Kidney (tissue), 13 donors: ENCODE measurements at regions not wholly inside any gene's neighbourhood (a gene's known extent, or its start where the extent isn't known, plus 50 kb on each side); places are given as distances from the start of the nearest gene placed in this dataset.

Experiments
- DNase-seq, 5 donors: peaks; one replicate each; pipeline ENCODE4 v3.0.0-alpha.2; 2013 to 2020
- FAIRE-seq: peaks from 2 replicates; lab custom pipeline; 2012; peaks lifted over from hg19 to GRCh38; lab: Jason Lieb, UNC
- H3K27ac ChIP-seq, 2 donors: one replicate each; pipeline ENCODE4 v1.7.0; 2013; ENCODE audit warnings: low read depth in 2 of 2, low read length in 2 of 2, inconsistent platforms in 1 of 2
- H3K27me3 ChIP-seq: one replicate; pipeline ENCODE4 v1.7.1; 2013; ENCODE audit warnings: low read length, inconsistent platforms; ENCODE audit not compliant: control insufficient read depth, insufficient read depth
- H3K36me3 ChIP-seq, 3 donors: one replicate each; pipeline versions ENCODE4 v1.7.0 to v1.7.1; 2013; ENCODE audit warnings: low read length in 3 of 3, control low read depth in 1 of 3, inconsistent platforms in 1 of 3; ENCODE audit not compliant: insufficient read depth in 3 of 3, control insufficient read depth in 2 of 3
- H3K4me1 ChIP-seq, 3 donors: one replicate each; pipeline versions ENCODE4 v1.7.0 to v1.7.1; 2013; ENCODE audit warnings: low read length in 3 of 3, inconsistent platforms in 1 of 3, low read depth in 1 of 3; ENCODE audit not compliant: control insufficient read depth in 2 of 3, insufficient read depth in 2 of 3
- H3K4me3 ChIP-seq, 3 donors: one replicate each; pipeline versions ENCODE4 v1.7.0 to v1.8.1; 2013; ENCODE audit warnings: low read length in 3 of 3, control low read depth in 1 of 3, inconsistent platforms in 1 of 3
- H3K9ac ChIP-seq, 3 donors: one replicate each; pipeline versions ENCODE4 v1.7.0 to v1.7.1; 2013; ENCODE audit warnings: low read length in 3 of 3, control low read depth in 1 of 3, inconsistent platforms in 1 of 3
- H3K9me3 ChIP-seq, 3 donors: one replicate each; pipeline versions ENCODE4 v1.7.0 to v1.7.1; 2013; ENCODE audit warnings: low read length in 3 of 3, control low read depth in 1 of 3, inconsistent platforms in 1 of 3; ENCODE audit not compliant: control insufficient read depth in 2 of 3, insufficient read depth in 1 of 3
- intact Hi-C: fragments of 100-400 bp; cut with DNase I; formaldehyde crosslinking; loops from one replicate; pipeline ENCODE4 v1.11.1; 2022
- TF ChIP-seq, protein P1 (sequence below): IDR thresholded peaks from 3 replicates; pipeline ENCODE4 v1.5.1; 2012; ENCODE audit warnings: mild to moderate bottlenecking, moderate library complexity, borderline replicate concordance; ENCODE audit not compliant: insufficient read depth; ENCODE audit errors: extremely low read depth
- donor health status: control.
- donor health status: control.
- donor health status: control.
- donor health status: control.
- donor health status: control.
- donor health status: DM: yes; HTN: yes; CAD: no.
- donor health status: Normal renal cell carcinoma (clear cell type).

DNA sequence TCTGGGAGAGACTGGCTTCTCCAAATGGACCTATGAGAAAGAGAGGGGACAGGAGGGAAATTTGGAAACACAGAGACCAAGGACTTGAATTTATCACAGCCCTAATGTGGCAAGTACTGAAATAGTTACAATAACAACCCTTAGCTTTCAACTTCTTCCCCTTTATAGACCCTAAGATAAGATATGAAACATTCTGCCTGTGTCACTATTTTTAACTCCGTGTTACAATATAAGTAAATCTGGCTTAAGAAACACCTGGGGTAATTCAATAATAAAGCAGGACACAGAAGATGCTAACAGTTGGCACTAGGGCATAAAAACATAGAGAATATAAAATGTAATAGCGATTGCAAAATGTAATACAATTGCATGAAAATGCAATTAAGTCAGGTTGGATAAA lies 216.4 kb downstream of the NOVA1 start:
- no peaks in the 10 kb centered on the region for H3K36me3 ChIP-seq
- TF ChIP-seq, protein P1, sequence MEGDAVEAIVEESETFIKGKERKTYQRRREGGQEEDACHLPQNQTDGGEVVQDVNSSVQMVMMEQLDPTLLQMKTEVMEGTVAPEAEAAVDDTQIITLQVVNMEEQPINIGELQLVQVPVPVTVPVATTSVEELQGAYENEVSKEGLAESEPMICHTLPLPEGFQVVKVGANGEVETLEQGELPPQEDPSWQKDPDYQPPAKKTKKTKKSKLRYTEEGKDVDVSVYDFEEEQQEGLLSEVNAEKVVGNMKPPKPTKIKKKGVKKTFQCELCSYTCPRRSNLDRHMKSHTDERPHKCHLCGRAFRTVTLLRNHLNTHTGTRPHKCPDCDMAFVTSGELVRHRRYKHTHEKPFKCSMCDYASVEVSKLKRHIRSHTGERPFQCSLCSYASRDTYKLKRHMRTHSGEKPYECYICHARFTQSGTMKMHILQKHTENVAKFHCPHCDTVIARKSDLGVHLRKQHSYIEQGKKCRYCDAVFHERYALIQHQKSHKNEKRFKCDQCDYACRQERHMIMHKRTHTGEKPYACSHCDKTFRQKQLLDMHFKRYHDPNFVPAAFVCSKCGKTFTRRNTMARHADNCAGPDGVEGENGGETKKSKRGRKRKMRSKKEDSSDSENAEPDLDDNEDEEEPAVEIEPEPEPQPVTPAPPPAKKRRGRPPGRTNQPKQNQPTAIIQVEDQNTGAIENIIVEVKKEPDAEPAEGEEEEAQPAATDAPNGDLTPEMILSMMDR: no peak
- DNase-seq (no peak), FAIRE-seq (no peak)
- H3K9ac ChIP-seq: no peak overlapping the region
- no peaks in the 10 kb centered on the region for H3K27me3 ChIP-seq
- H3K9me3 ChIP-seq: no peaks in the 10 kb centered on the region
- intact Hi-C loops: no loop called here
- H3K4me1 ChIP-seq: no peaks in the 10 kb centered on the region
- H3K27ac ChIP-seq: no peak overlapping the region
- no peak overlapping the region for H3K4me3 ChIP-seq

DNA sequence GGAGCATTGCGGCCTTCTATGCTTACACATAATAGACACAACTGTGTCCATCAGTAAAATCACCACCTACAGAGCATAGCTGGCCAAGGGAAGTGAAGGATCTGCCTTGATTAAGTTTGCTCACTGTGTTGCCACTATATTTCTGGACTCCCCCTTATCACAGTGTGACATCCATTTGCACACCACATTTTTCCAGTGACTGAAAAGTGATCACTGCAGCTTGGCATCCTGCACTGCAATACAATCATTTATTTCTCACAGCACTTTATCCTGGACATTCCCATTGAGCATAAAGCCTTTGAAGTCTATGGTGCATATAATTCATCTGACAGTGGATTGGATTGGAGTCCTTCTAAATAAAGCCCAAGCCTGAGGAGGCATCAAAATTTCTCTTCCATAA lies 217.2 kb downstream of the NOVA1 start:
- Histone ChIP-seq H3K9ac (no peak overlapping the region), H3K4me3 (no peak overlapping the region), H3K27me3 (no peaks in the 10 kb centered on the region), H3K9me3 (no peaks in the 10 kb centered on the region), H3K27ac (no peak overlapping the region), H3K4me1 (no peaks in the 10 kb centered on the region), H3K36me3 (no peaks in the 10 kb centered on the region)
- intact Hi-C loops: no loop called here
- DNase-seq (no peak), FAIRE-seq (no peak)
- TF ChIP-seq, protein P1: no peak

DNA sequence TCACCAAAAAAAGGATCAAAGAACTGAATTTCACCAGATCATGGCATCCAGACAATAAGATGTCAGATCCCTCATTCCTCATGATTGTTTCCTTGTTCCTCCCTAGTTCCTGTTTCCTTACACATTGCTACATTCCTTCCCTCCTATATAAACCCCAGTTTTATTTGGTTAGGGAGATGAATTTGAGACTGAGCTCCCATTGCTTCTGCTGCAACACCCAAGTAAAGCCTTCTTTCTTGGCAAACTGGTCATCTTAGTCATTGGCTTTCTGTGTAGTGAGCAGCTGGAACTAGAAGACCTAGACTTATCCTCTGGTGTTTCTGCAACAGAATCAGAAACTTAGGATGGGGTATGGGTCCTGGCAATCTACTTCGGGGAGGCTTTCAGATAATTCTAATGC lies 217.9 kb downstream of the NOVA1 start:
- no peak for FAIRE-seq

DNA sequence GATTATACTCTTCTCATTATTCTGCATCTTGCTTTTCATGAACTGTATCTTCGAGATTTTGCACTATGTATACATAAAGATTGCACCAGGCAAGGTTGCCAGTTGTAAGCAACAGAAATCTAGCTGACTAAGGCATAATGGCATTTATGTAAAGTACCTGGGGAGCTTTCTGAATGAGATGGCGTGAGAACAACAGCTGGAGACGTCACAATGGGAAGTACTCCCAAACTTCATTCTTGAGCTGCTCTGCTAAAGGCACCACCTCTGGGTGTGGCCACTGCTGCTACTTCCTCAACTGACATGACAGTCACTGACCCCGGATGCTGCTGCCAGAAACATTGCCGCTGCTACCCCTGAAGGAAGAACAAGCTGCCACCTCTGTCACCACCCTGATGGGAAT lies 220.7 kb downstream of the NOVA1 start:
- no peak overlapping the region for H3K9ac ChIP-seq
- H3K36me3 ChIP-seq: no peaks in the 10 kb centered on the region
- H3K9me3 ChIP-seq: no peaks in the 10 kb centered on the region
- H3K27ac ChIP-seq: no peak overlapping the region
- TF ChIP-seq, protein P1: no peak
- no peak for FAIRE-seq
- no peaks in the 10 kb centered on the region for H3K27me3 ChIP-seq
- H3K4me3 ChIP-seq: no peak overlapping the region
- DNase-seq: no peak
- no peaks in the 10 kb centered on the region for H3K4me1 ChIP-seq
- intact Hi-C loops: no loop called here

More for the DNA sequence above, 217.9 kb downstream of the NOVA1 start:
- no peaks in the 10 kb centered on the region for H3K27me3 ChIP-seq
- H3K9ac ChIP-seq: no peak overlapping the region
- H3K9me3 ChIP-seq: no peaks in the 10 kb centered on the region
- H3K36me3 ChIP-seq: no peaks in the 10 kb centered on the region
- no peak overlapping the region for H3K27ac ChIP-seq
- no peak overlapping the region for H3K4me3 ChIP-seq
- TF ChIP-seq, protein P1: no peak
- intact Hi-C loops: no loop called here
- no peaks in the 10 kb centered on the region for H3K4me1 ChIP-seq
- DNase-seq: no peak
